A673 (cell line): ENCODE measurements at regions not wholly inside any gene's neighbourhood (a gene's known extent, or its start where the extent isn't known, plus 50 kb on each side); places are given as distances from the start of the nearest gene placed in this dataset.

Source experiments
- BruUV-seq: library from RNA; stranded (reverse); fragments of 400-500 nt; replicated peaks from 2 replicates; lab custom pipeline; 2021; lab: Mats Ljungman, UMichigan
- CTCF ChIA-PET: fragments of 300-600 bp; sonication (Branson Sonifier 250); formaldehyde crosslinking; loops from one replicate; lab custom pipeline; 2022; ENCODE audit warnings: antibody characterized with exemption; lab: Charles Lee
- POLR2A ChIA-PET: fragments of 300-600 bp; sonication (Branson Sonifier 250); formaldehyde crosslinking; loops from one replicate; lab custom pipeline; 2022; ENCODE audit warnings: antibody characterized with exemption; ENCODE audit not compliant: low non-redundant PET; lab: Charles Lee
- DNase-seq: peaks from one replicate; pipeline ENCODE4 v3.0.0-alpha.2; 2015; ENCODE audit warnings: low spot score
- H3K27ac ChIP-seq: fragments of 200-600 bp; sonication (generic); 2 replicates; pipeline ENCODE4 v1.5.1; 2016; ENCODE audit warnings: mixed run types, low read depth, mild to moderate bottlenecking, mixed read lengths, antibody characterized with exemption, low read length; ENCODE audit not compliant: poor library complexity, severe bottlenecking
- H3K27me3 ChIP-seq: fragments of 200-600 bp; sonication (generic); replicated peaks from 2 replicates; pipeline ENCODE4 v1.6.1; 2017; ENCODE audit warnings: mixed run types, low read depth, mild to moderate bottlenecking, mixed read lengths, antibody characterized with exemption, low read length; ENCODE audit not compliant: insufficient read depth, poor library complexity
- H3K36me3 ChIP-seq: fragments of 200-600 bp; sonication (generic); 2 replicates; pipeline ENCODE4 v1.6.1; 2016; ENCODE audit warnings: mixed run types, mild to moderate bottlenecking, mixed read lengths, antibody characterized with exemption, low read length; ENCODE audit not compliant: insufficient read depth, poor library complexity, severe bottlenecking
- H3K4me1 ChIP-seq: fragments of 200-600 bp; sonication (generic); 2 replicates; pipeline ENCODE4 v1.6.1; 2017; ENCODE audit warnings: mixed run types, mild to moderate bottlenecking, mixed read lengths, antibody characterized with exemption, low read length; ENCODE audit not compliant: insufficient read depth, poor library complexity, severe bottlenecking
- H3K4me3 ChIP-seq: fragments of 200-600 bp; sonication (generic); 2 replicates; pipeline ENCODE4 v1.5.1; 2016; ENCODE audit warnings: low read depth, mixed run types, mild to moderate bottlenecking, mixed read lengths, low read length; ENCODE audit not compliant: poor library complexity, severe bottlenecking
- H3K9me3 ChIP-seq: fragments of 200-600 bp; sonication (generic); 2 replicates; pipeline ENCODE4 v1.6.1; 2016; ENCODE audit warnings: mixed run types, low read depth, mild to moderate bottlenecking, mixed read lengths, antibody characterized with exemption, low read length; ENCODE audit not compliant: poor library complexity, severe bottlenecking
- CTCF ChIP-seq: fragments of 300-800, 200-600 bp; sonication (generic); conservative IDR thresholded peaks from 2 replicates; pipeline ENCODE4 v1.5.1; 2017; ENCODE audit warnings: low read depth, mild to moderate bottlenecking, antibody characterized with exemption, low read length, moderate library complexity, mixed read lengths
- EZH2 ChIP-seq: fragments of 200-600 bp; sonication (generic); IDR thresholded peaks from 2 replicates; pipeline ENCODE4 v1.6.1; 2017; ENCODE audit warnings: borderline replicate concordance, low read depth, mild to moderate bottlenecking, mixed read lengths, antibody characterized with exemption, low read length; ENCODE audit not compliant: poor library complexity, severe bottlenecking
- intact Hi-C: fragments of 100-400 bp; cut with micrococcal nuclease; formaldehyde crosslinking; loops from one replicate; pipeline ENCODE4 v1.10.0; 2022; ENCODE audit not compliant: unreplicated experiment

- Histone ChIP-seq H3K27ac (no peak overlapping the region), H3K4me3 (no peak overlapping the region), H3K36me3 (no peaks in the 10 kb centered on the region), H3K4me1 (no peaks in the 10 kb centered on the region), H3K27me3 (no peaks in the 10 kb centered on the region), H3K9me3 (peaks cover 26% of the 10 kb centered on the region)
- TF ChIP-seq EZH2, result no peak
- TF ChIP-seq CTCF, result no peak
- CTCF ChIA-PET, result no interaction called here
- intact Hi-C loops, result no loop called here
- BruUV-seq, result no TSS peak
- no peak for DNase-seq
- POLR2A ChIA-PET, result no interaction called here
Observed at GRCh38 chr5:8577792-8578191, 708.8 kb downstream of the MTRR start.

DNA sequence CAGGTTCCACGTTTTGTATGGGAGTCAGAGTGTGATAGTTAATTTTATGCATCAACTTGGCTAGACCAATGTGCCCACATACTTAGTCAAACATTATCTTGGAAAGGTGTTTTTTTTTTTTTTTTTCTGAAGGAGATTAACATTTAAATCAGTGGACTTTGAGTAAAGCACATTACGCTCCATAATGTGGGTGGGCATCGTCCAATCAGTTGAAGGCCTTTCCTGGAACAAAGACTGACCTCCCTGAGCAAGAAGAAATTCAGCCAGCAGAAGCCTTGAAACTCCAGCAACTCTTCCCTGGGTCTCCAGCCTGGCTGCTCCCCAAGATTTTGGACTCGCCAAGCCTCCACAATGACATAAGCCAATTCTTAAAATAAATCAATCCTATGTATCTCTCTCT, 711.4 kb downstream of the MTRR start:
- CTCF ChIA-PET, result no interaction called here
- Histone ChIP-seq H3K27me3 (no peaks in the 10 kb centered on the region), H3K4me1 (no peaks in the 10 kb centered on the region), H3K9me3 (peaks cover 27% of the 10 kb centered on the region), H3K36me3 (no peaks in the 10 kb centered on the region), H3K27ac (no peak overlapping the region), H3K4me3 (no peak overlapping the region)
- POLR2A ChIA-PET, result no interaction called here
- no peak for TF ChIP-seq CTCF
- no peak for TF ChIP-seq EZH2
- intact Hi-C loops, result no loop called here
- BruUV-seq, result no TSS peak
- DNase-seq, result no peak

DNA sequence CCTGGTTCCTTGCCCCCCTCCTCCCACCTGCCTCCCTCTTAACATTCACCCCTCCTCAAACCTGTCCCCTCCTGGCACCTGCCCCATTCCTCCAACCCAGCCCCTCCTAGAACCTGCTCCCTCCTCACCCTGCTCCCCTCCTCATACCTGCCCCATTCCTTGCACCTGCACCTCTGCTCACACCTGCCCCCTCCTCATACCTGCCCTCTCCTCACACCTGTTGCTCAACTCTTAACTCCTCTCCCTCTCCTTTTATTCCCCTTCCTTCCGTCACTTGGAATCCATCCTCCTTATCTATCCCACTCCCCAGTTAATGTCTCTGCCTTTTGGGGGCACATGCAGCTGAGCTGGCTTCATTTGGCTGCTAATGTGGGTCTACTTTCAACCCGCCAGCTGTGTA, 712.1 kb downstream of the MTRR start:
- intact Hi-C loops, result no loop called here
- ChIA-PET POLR2A (no interaction called here), CTCF (no interaction called here)
- no TSS peak for BruUV-seq
- no peak for DNase-seq
- no peaks in the 10 kb centered on the region for H3K36me3 ChIP-seq
- H3K27ac ChIP-seq, result no peak overlapping the region
- H3K4me3 ChIP-seq, result no peak overlapping the region
- no peaks in the 10 kb centered on the region for H3K4me1 ChIP-seq
- no peaks in the 10 kb centered on the region for H3K27me3 ChIP-seq
- TF ChIP-seq CTCF (no peak), EZH2 (no peak)
- peaks cover 24% of the 10 kb centered on the region for H3K9me3 ChIP-seq
